Kidney epithelial cell (primary cell): ENCODE measurements at regions not wholly inside any gene's neighbourhood (a gene's known extent, or its start where the extent isn't known, plus 50 kb on each side); places are given as distances from the start of the nearest gene placed in this dataset.

Experiments
- DNase-seq: peaks from one replicate; pipeline ENCODE4 v3.0.0-alpha.2; 2010; ENCODE audit warnings: low read depth
- H3K27me3 ChIP-seq: 2 replicates; pipeline ENCODE4 v1.6.0; 2011; ENCODE audit warnings: low read length; ENCODE audit not compliant: control insufficient read depth, insufficient read depth
- H3K36me3 ChIP-seq: 2 replicates; pipeline ENCODE4 v1.5.1; 2011; ENCODE audit warnings: low read length; ENCODE audit not compliant: control insufficient read depth, insufficient read depth
- H3K4me3 ChIP-seq: 2 replicates; pipeline ENCODE4 v1.5.1; 2011; ENCODE audit warnings: low read depth, mild to moderate bottlenecking, control low read depth, low read length
- CTCF ChIP-seq: IDR thresholded peaks from 2 replicates; pipeline ENCODE4 v1.5.1; 2011; ENCODE audit warnings: mild to moderate bottlenecking, moderate library complexity, low read length, control low read depth, inconsistent platforms; ENCODE audit not compliant: insufficient read depth, poor library complexity, severe bottlenecking

DNA sequence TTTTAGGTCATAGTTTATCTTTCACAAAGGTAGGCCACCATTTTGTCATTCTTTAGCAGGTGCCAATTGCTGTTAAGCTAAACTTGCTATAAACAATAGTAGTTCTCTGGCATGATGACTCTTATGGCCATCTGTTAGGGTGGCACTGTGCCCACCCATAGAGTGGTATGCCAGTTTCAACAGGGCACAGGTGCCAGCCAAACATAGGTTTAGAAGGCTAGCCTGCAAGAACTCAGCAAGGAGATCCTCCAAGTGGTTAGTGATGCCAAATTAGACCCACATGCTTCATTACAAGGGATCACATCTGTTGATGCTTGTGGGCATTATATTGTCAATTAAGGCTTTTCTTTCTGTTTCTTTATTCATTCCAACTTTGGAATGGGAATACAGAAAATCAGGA lies 204.5 kb downstream of the FMR1NB start:
- H3K4me3 ChIP-seq, result no peak overlapping the region
- no peak for TF ChIP-seq CTCF
- no peaks in the 10 kb centered on the region for H3K36me3 ChIP-seq
- DNase-seq, result no peak
- H3K27me3 ChIP-seq, result no peaks in the 10 kb centered on the region

DNA sequence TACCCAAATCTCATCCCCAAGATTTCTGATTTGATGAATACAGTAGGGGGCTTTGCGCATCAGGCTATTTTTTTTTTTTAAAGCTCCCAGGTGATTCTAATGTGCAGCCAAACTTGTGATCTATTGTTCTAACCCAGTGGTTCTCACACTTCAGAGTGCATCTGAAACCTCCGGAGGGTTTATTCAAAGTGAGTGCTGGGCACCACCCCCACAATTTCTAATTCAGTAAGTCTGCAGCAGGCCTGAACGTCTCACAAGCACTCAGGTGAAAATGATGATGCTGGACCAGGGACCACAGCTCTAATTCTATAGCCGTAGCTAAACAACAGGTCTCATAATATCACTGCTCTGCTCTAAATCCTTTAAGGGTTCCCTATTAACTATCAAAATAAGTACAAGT lies 211.4 kb downstream of the FMR1NB start:
- Histone ChIP-seq H3K36me3 (no peaks in the 10 kb centered on the region), H3K27me3 (no peaks in the 10 kb centered on the region)

DNA sequence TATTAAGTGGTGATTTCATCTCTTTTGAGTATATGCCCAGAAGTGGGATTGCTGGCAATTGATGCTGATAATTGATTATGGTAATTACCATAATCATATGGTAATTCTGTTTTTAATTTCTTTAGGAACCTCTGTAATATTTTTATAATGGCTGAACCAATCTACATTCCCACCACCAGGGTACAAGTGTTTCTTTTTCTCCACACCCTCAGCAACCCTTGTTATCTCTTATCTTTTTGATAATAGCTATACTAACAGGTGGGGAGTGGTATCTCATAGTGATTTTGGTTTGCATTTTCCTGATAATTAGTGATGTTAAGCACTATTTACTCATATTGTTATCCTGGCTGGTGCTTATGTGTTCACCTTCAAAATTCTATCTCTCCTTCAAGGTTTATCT lies 212.6 kb downstream of the FMR1NB start:
- DNase-seq, result no peak
- Histone ChIP-seq H3K27me3 (no peaks in the 10 kb centered on the region), H3K36me3 (no peaks in the 10 kb centered on the region), H3K4me3 (no peak overlapping the region)
- TF ChIP-seq CTCF, result no peak

More for the DNA sequence above, 211.4 kb downstream of the FMR1NB start:
- no peak overlapping the region for H3K4me3 ChIP-seq
- no peak for TF ChIP-seq CTCF
- no peak for DNase-seq

GRCh38 chrX:148203531-148203930 lies 222.4 kb downstream of the FMR1NB start:
- TF ChIP-seq CTCF, result no peak
- Histone ChIP-seq H3K36me3 (no peaks in the 10 kb centered on the region), H3K4me3 (no peak overlapping the region), H3K27me3 (no peaks in the 10 kb centered on the region)
- DNase-seq, result no peak

- H3K36me3 ChIP-seq, result no peaks in the 10 kb centered on the region
- DNase-seq, result no peak
- no peaks in the 10 kb centered on the region for H3K27me3 ChIP-seq
- no peak for TF ChIP-seq CTCF
- H3K4me3 ChIP-seq, result no peak overlapping the region
Observed at GRCh38 chrX:148204195-148204594, 223.1 kb downstream of the FMR1NB start.

DNA sequence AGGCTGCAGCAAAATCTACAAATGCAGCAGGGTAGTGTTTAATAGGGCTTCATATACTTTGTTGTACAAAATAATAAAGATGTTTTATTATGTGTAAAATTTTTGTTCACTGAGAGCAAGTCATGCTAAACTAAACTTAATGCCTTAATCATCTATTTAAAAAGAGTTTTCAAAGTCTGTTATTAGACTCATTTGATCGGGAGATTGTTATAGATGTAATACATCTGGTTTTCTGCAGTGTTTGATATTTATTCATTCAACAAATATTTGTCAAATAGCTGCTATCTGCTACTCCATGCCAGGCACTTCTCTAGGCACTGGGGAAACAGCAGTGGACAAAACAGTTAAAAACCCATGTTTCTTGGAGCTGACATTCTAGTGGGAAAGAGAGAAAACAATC lies 233.6 kb downstream of the FMR1NB start:
- Histone ChIP-seq H3K27me3 (no peaks in the 10 kb centered on the region), H3K36me3 (no peaks in the 10 kb centered on the region), H3K4me3 (no peak overlapping the region)
- TF ChIP-seq CTCF, result no peak
- DNase-seq, result no peak
